ENCODE measurements at regions not wholly inside any gene's neighbourhood (a gene's known extent, or its start where the extent isn't known, plus 50 kb on each side); places are given as distances from the start of the nearest gene placed in this dataset.

GRCh38 chr2:8496617-8497016, 185.2 kb upstream of the ID2 start:
- Mint-ChIP-seq H3K27ac (ENCODE audit: unreplicated experiment) (no peak overlapping the region), H3K27me3 (ENCODE audit: unreplicated experiment) (peaks cover 9% of the 10 kb centered on the region), H3K9me3 (ENCODE audit: unreplicated experiment) (no peaks in the 10 kb centered on the region), H3K4me1 (ENCODE audit: unreplicated experiment) (no peaks in the 10 kb centered on the region), H3K36me3 (ENCODE audit: unreplicated experiment) (no peaks in the 10 kb centered on the region), H3K4me3 (ENCODE audit: unreplicated experiment) (no peak overlapping the region)
- DNase-seq (ENCODE audit: extremely low spot score, unreplicated experiment), result no peak
- TF ChIP-seq CTCF (IDR thresholded peaks at IDR 0.05), result no peak

GRCh38 chr2:8498994-8499393, 182.9 kb upstream of the ID2 start:
- Mint-ChIP-seq H3K9me3 (ENCODE audit: unreplicated experiment) (no peaks in the 10 kb centered on the region), H3K27me3 (ENCODE audit: unreplicated experiment) (peaks cover 3% of the 10 kb centered on the region), H3K4me3 (ENCODE audit: unreplicated experiment) (no peak overlapping the region), H3K36me3 (ENCODE audit: unreplicated experiment) (no peaks in the 10 kb centered on the region), H3K27ac (ENCODE audit: unreplicated experiment) (no peak overlapping the region), H3K4me1 (ENCODE audit: unreplicated experiment) (peaks cover 5% of the 10 kb centered on the region)
- no peak for TF ChIP-seq CTCF (IDR thresholded peaks at IDR 0.05)
- no peak for DNase-seq (ENCODE audit: extremely low spot score, unreplicated experiment)

GRCh38 chr2:8500124-8501054, 181.5 kb upstream of the ID2 start:
- Mint-ChIP-seq H3K4me1 (ENCODE audit: unreplicated experiment) (peaks cover 5% of the 10 kb centered on the region), H3K27ac (ENCODE audit: unreplicated experiment) (no peak overlapping the region), H3K9me3 (ENCODE audit: unreplicated experiment) (no peaks in the 10 kb centered on the region), H3K27me3 (ENCODE audit: unreplicated experiment) (peaks cover 3% of the 10 kb centered on the region), H3K4me3 (ENCODE audit: unreplicated experiment) (no peak overlapping the region), H3K36me3 (ENCODE audit: unreplicated experiment) (no peaks in the 10 kb centered on the region)
- TF ChIP-seq CTCF (IDR thresholded peaks at IDR 0.05), result no peak
- DNase-seq (ENCODE audit: extremely low spot score, unreplicated experiment), result no peak

GRCh38 chr2:8501061-8501720, 180.7 kb upstream of the ID2 start:
- H3K27me3 Mint-ChIP-seq (ENCODE audit: unreplicated experiment), result peaks cover 3% of the 10 kb centered on the region
- H3K36me3 Mint-ChIP-seq (ENCODE audit: unreplicated experiment), result no peaks in the 10 kb centered on the region
- TF ChIP-seq CTCF (IDR thresholded peaks at IDR 0.05), result no peak
- H3K4me1 Mint-ChIP-seq (ENCODE audit: unreplicated experiment), result peaks cover 5% of the 10 kb centered on the region
- no peak overlapping the region for H3K4me3 Mint-ChIP-seq (ENCODE audit: unreplicated experiment)
- H3K27ac Mint-ChIP-seq (ENCODE audit: unreplicated experiment), result no peak overlapping the region
- no peak for DNase-seq (ENCODE audit: extremely low spot score, unreplicated experiment)
- no peaks in the 10 kb centered on the region for H3K9me3 Mint-ChIP-seq (ENCODE audit: unreplicated experiment)

- Mint-ChIP-seq H3K9me3 (ENCODE audit: unreplicated experiment) (no peaks in the 10 kb centered on the region), H3K36me3 (ENCODE audit: unreplicated experiment) (no peaks in the 10 kb centered on the region), H3K4me3 (ENCODE audit: unreplicated experiment) (no peak overlapping the region), H3K27ac (ENCODE audit: unreplicated experiment) (no peak overlapping the region), H3K27me3 (ENCODE audit: unreplicated experiment) (peaks cover 3% of the 10 kb centered on the region), H3K4me1 (ENCODE audit: unreplicated experiment) (peaks cover 5% of the 10 kb centered on the region)
- TF ChIP-seq CTCF (IDR thresholded peaks at IDR 0.05), result no peak
- DNase-seq (ENCODE audit: extremely low spot score, unreplicated experiment), result no peak
These were observed 179.5 kb upstream of the ID2 start for GRCh38 chr2:8502316-8502715.
